Panc1 (cell line): ENCODE measurements at regions not wholly inside any gene's neighbourhood (a gene's known extent, or its start where the extent isn't known, plus 50 kb on each side); places are given as distances from the start of the nearest gene placed in this dataset. TPM values are rescaled to one million over a fixed set of nuclear protein-coding genes. Genes with fewer than 3 reads are reported as not detected.
"Not testable (repeated sequence)": the region's sequence is repeated elsewhere in the genome, so short reads cannot be mapped to it uniquely, and the experiment has no call there.

Experiments
- ATAC-seq: fragments of 200-7000 bp; cut with Tn5 transposase; 2 replicates; pipeline ENCODE4 v1.9.1; 2020; ENCODE audit warnings: mild to moderate bottlenecking, moderate library complexity
- BruUV-seq: library from RNA; stranded (reverse); fragments of 400-500 nt; replicated peaks from 2 replicates; lab custom pipeline; 2021; lab: Mats Ljungman, UMichigan
- CTCF ChIA-PET: fragments of 300-600 bp; sonication (Branson Sonifier 250); formaldehyde crosslinking; loops from one replicate; lab custom pipeline; 2022; ENCODE audit warnings: antibody characterized with exemption; lab: Charles Lee
- POLR2A ChIA-PET: fragments of 300-600 bp; sonication (Branson Sonifier 250); formaldehyde crosslinking; loops from one replicate; lab custom pipeline; 2022; ENCODE audit warnings: antibody characterized with exemption; lab: Charles Lee
- DNase-seq: peaks from one replicate; pipeline ENCODE4 v3.0.0-alpha.2; 2010; ENCODE audit warnings: low read depth, low spot score
- H3K27ac ChIP-seq: 2 replicates; pipeline ENCODE4 v1.5.1; 2011; ENCODE audit warnings: mild to moderate bottlenecking, low read length, inconsistent platforms
- H3K27me3 ChIP-seq: fragments of 200-500 bp; sonication (Bioruptor generic); 2 replicates; pipeline ENCODE4 v1.6.0; 2014; ENCODE audit warnings: low read length, inconsistent platforms; ENCODE audit not compliant: control insufficient read depth, insufficient read depth
- H3K36me3 ChIP-seq: fragments of 200-500 bp; sonication (Bioruptor generic); 2 replicates; pipeline ENCODE4 v1.5.1; 2014; ENCODE audit warnings: inconsistent platforms, mild to moderate bottlenecking, low read length, moderate library complexity; ENCODE audit not compliant: control insufficient read depth, insufficient read depth
- H3K4me1 ChIP-seq: 2 replicates; pipeline ENCODE4 v1.5.1; 2011; ENCODE audit warnings: inconsistent platforms, mild to moderate bottlenecking, low read length, moderate library complexity; ENCODE audit not compliant: control insufficient read depth, insufficient read depth
- H3K4me3 ChIP-seq, 2 experiments: 2 replicates each; pipeline ENCODE4 v1.5.1; 2011 to 2012; ENCODE audit warnings: low read depth in 2 of 2, low read length in 2 of 2, mild to moderate bottlenecking in 2 of 2, inconsistent platforms in 1 of 2, moderate library complexity in 1 of 2
- H3K9me3 ChIP-seq: fragments of 200-500 bp; sonication (Bioruptor generic); 2 replicates; pipeline ENCODE4 v1.5.1; 2014; ENCODE audit warnings: low read depth, mild to moderate bottlenecking, inconsistent platforms, low read length, moderate library complexity; ENCODE audit not compliant: control insufficient read depth, insufficient read depth
- in situ Hi-C: cut with HindIII; loops from 2 replicates; pipeline ENCODE4 v1.10.0; 2016; ENCODE audit warnings: low sequenced_read_pairs, low pct_unique_long_range_greater_than_20kb
- intact Hi-C: fragments of 100-400 bp; cut with micrococcal nuclease; formaldehyde crosslinking; loops from one replicate; pipeline ENCODE4 v1.10.0; 2022; ENCODE audit not compliant: unreplicated experiment
- microRNA-seq: library from miRNA; unstranded; fragments of <30 nt; microRNA quantifications from one replicate; pipeline ENCODE4 v1.1.0, GENCODE V29; 2020; ENCODE audit not compliant: unreplicated experiment

GRCh38 chr21:8455279-8456128 lies 2065.9 kb upstream of the TPTE start:
- H3K4me1 ChIP-seq, intact Hi-C loops, DNase-seq, H3K4me3 ChIP-seq, POLR2A ChIA-PET, H3K36me3 ChIP-seq, H3K9me3 ChIP-seq, H3K27ac ChIP-seq, in situ Hi-C loops, BruUV-seq, CTCF ChIA-PET, H3K27me3 ChIP-seq: not testable (repeated sequence)
- ATAC-seq: peak; percentile 89

GRCh38 chr21:8464403-8465152 lies 2056.8 kb upstream of the TPTE start:
- H3K9me3 ChIP-seq, CTCF ChIA-PET, BruUV-seq, POLR2A ChIA-PET, DNase-seq, in situ Hi-C loops, H3K4me3 ChIP-seq, intact Hi-C loops, H3K36me3 ChIP-seq, H3K4me1 ChIP-seq, H3K27me3 ChIP-seq, H3K27ac ChIP-seq: not testable (repeated sequence)
- peak; percentile 97 for ATAC-seq

GRCh38 chr21:8466642-8467041 lies 2054.7 kb upstream of the TPTE start:
- ATAC-seq, BruUV-seq, H3K4me1 ChIP-seq, H3K9me3 ChIP-seq, H3K27ac ChIP-seq, CTCF ChIA-PET, POLR2A ChIA-PET, H3K36me3 ChIP-seq, H3K4me3 ChIP-seq, in situ Hi-C loops, H3K27me3 ChIP-seq, intact Hi-C loops, DNase-seq: not testable (repeated sequence)

Small RNA genes lying in the stretch of these regions (microRNA-seq; reads per million reads assigned to microRNA genes)
- gene MIR6724-3 (not detected), gene MIR6724-4 (not detected)
